ENCODE measurements at regions not wholly inside any gene's neighbourhood (a gene's known extent, or its start where the extent isn't known, plus 50 kb on each side); places are given as distances from the start of the nearest gene placed in this dataset.

DNA sequence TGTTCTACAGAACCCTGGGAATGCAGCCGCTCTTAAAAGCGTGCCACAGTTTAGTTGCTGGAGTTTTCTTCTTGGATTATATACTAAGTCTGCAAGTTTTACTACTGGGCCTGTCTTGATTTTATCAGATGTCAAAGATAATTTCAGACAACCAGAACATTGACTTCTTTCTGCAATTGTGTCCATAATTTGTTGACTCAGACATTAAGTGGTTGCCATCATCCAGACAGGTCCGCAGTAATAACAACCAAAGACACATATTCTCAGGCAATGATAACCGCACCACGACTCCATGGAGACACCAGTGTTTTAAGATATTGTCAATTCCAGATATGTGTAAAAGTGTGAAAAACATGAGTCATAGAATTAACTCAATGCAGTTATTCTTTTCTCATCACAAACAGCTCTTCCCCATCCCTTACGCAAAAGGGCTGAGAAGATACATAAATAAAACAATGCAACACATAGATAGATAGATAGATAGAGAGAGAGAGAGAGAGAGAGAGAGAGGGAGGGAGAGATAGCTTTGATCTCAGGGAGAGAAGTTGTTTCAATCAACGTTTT, 90.4 kb upstream of the FMN2 start:
- DNase-seq = no peak

DNA sequence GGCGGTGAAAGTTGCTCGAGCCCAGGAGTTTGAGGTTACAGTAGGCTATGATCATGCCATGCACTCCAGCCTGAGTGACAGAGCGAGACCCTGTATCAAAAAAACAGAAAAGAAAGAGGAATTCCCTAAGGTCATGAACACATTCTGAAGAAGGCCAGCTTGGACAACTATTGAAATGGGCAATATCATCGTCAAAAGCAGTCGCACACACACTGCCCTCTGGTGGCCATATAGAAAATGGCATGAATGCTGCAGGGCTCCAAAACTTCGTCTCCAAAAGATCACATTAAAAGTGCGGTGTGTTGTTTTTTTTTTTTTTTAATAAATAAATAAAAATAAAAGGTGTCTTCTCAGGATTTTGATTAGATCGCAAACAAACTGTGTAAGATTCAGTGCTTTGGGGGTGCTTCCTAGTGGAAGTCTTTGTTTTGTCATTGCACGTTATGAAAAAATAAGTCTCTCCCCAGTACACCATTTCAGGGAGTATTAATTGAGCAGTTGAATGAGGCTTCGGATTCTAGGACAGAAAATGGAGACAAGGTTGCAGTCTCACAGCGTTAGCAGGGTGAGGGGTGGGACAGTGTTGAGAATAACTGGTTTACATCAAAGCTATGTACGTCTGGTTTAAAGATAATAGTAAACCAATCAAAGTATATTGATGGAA, 87.5 kb upstream of the FMN2 start:
- DNase-seq = no peak

DNA sequence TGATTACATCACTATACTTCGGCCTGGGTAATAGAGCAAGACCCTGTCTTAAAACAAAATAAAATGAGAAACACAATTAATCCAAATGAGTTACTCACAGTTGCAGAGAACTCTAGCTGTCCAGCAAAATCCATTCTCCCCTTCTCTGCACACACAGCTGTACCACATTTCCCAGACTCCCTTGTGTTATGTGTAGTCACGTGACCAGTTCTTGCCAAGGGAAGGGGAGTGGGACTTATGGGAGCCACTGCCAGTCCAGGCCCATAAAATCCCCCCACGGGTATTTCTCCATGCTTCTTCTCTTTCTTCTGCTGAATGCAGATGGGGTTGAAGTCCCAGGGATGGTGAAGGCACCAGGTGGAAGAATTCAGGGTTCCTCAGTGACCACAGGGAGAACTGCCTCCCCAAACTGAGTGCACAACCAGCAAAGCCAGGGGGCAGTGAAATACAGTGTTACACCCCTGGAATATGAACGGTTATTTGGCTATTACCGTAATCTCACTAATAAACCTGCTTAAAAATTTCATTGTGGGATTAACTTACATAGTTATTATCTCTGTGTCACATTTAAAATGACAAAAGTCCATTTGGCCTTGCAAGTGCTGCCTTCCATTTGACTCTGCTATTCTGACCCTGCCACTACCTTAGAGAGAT, 85.6 kb upstream of the FMN2 start:
- no peak for DNase-seq

DNA sequence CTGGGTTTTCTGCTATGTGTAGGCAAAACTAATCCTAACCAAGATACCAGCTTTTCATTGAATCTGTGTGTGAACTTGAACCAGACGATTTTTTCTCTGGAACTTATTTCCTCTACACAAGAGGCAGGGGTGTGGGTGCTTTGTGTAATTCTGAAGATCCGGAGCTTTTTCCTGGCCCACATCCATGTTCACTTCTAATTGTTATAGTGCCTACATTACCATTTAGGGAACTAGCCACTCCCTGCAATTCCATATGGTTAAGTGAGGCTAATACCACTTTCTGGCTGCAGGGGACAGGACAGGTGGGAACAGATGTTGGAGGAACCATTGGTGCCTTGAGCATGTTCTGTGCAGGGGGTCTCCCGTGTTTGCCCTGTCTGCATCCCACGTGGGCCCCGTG, 83.4 kb upstream of the FMN2 start:
- DNase-seq = no peak

DNA sequence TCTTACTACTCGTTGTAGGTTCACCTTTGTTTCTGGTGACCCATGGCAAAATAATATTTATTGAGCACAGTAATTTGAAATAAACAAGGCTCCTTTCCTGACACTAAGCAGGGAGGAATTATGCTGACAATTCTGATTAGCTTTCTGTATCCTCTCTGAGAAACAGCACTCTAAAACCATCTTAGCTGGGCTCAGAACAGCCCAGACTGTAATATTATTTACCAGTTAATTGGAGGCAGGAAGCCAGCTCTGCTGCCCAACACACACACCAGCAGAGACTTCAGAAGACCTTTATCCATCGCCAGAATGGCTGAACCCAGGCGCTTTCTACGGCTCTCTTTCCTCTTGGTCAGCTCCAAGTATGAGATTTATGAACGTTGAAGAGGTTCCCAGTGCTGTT, 77.6 kb upstream of the FMN2 start:
- DNase-seq = no peak

DNA sequence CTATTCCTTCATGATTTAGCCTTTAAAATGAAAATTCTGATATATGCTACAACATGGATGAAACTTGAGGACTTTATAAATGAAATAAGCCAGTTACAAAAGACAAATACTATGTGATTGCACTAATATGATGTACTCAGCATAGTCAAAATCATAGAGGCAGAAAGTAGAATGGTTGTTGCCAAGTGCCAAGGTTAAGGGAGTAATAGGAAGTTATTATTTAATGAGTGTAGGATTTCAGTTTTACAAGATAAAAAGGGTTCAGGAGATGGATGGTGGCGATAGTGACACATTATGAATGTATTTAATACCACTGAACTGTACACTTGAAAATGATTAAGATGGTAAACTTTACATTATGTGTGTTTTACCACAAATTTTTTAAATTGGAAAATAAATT, 73.1 kb upstream of the FMN2 start:
- DNase-seq = no peak

DNA sequence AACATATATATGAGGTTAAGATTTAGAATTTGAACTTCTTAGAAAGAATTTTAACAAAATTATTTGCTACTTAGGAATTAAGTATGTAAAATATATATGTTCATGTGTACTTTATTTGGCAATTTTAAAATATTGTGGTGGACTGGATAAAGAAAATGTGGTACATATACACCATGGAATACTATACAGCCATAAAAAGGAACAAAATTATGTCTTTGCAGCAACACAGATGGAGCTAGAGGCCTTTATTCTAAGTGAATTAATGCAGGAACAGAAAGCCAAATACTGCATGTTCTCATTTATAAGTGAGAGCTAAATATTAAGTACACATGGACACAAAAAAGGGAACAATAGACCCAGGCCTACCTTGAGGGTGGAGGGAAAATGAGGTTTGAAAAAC, 72.2 kb upstream of the FMN2 start:
- DNase-seq = no peak

DNA sequence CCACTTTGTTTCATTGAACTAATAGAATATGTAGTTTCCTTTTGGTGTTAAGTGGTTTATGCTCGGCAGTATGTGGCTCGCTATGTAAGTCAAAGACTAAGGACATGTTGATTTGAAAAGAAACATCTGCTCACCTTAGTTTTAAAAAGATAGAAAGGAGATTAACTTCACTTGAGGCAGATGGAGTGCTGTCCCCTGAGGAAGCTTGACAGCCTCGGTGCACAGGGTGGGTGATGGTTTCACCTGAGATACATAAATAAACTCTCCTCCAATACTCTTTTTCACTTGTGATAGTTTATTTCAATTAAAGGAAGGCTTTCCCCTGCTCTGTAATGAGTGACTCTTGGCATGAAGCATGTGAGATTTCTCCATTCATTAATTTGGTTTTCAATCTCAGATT, 70.8 kb upstream of the FMN2 start:
- DNase-seq = no peak

DNA sequence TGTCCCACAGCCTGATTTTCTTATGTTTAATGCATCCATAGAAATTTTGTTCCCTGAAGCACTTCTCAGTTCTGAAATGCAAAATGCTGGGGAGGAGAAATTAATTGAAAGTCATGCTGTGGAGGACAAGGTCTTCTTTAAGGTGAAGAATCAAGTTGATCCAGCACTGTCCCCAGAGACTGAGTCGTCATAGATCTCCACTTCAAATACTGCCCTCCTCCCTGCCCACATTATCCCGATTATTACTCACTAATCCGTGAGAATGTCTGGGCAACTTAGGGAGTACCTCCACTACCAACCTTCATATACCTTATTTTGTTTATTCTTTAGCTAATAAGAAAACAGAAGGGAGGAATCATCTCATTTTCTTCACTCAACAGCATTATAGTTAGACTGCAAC, 70.0 kb upstream of the FMN2 start:
- DNase-seq = no peak

DNA sequence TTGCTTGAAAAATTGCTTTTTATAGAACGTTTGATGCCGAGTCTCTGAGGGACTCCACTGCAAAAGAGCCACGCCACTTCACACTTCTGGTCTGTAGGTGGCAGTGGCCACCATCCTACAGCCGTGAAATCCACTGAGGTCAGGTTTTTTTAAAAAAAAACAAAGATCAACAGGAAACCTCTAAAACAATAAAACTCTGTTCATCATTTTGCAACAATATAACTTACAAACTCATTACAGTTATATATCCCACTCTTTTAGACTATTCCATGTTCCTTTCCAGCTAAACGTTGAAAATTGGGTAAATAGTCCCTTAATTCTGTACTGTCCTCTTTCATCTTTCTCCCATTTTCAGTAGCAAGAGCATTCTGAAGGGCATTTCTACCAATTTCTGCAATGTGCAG, 64.6 kb upstream of the FMN2 start:
- DNase-seq = no peak

DNA sequence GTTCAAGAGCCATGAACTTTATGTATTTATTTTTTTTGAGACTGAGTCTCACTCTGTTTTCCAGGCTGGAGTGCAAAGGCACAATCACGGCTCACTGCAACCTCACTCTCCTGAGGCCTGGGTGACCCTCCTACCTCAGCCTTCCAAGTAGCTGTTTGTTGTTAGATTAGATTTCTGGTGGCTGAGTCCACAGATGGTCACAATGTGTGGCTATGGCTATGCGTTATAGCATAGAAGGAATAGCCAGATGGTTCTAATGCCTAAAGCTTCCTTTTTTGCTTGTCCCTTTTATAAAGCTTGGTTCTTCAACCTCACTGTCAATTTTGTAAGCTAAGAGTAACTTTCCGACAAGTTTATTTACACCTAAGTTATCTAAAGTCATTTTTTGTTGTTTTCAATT, 62.3 kb upstream of the FMN2 start:
- DNase-seq = no peak

DNA sequence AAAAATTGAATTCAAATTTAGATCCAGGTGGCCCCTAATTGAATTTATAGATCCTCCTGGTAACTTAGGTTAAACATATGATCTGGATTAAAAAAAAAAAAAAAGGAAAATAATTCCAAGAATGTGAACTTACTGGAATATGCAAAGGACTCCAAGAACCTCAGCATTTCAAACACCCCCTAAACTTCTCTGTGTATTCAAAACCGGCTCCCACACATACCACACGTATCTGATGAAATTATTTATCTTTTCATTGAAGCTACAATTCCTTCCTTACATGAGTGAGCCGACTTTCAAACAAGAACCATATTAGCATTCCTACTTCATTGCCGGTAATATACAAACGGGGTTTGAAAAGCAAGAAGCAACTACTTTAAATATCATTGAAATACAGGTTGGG, 61.4 kb upstream of the FMN2 start:
- no peak for DNase-seq

DNA sequence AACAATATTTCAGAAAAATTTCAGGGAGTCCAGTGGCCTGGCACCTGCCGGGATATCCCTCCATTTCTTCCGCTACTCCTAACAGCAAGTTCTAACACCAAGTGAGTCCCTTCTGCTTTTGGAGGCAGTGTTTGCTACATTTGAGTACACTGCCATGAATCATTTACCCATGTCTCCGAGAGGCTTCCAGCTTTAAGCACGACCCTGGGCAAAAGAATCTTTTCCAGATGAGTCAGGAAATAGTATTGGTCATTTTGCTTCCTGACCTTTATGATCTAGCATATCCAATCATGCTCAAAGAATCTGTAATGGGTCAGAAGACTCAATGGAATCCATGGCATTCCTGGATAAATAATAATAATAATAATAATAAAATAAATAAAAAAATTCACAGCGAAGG, 60.7 kb upstream of the FMN2 start:
- no peak for DNase-seq

DNA sequence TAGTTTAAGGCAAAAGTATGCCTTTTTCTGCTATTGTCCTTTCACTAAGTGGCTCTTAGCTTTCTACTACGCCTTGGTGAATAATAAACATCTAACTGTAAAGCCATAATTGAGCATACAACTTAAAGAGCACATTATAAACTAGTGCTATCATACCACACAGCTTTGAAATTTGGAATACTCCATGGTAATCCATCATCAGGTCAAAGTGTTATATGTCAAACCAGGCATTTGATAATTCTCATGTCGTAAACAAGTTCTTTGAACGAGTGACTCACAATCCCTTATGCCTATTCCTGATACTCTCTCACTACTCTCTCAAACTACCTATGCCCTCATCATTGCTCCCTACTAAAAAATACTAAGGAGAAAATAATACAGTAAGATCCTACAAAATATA, 60.3 kb upstream of the FMN2 start:
- no peak for DNase-seq

DNA sequence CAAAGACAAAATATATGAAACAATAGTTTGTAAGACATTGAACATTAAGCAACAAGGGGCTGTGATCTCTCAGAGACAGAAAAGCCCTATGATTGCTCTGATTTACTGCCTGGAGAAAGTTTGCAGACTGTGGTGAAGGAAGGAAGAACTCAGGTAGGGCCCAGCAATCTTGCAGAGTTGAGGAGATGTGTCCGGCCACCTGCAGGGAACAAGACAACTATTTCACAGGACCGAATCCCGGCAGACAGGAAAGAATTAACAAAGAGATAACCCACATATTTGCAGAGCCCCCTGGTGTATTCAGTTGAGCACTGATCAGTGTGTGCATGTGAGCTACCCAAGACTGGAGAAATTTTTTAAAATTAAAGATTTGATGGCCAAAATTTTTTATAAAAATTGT, 58.3 kb upstream of the FMN2 start:
- DNase-seq = no peak

DNA sequence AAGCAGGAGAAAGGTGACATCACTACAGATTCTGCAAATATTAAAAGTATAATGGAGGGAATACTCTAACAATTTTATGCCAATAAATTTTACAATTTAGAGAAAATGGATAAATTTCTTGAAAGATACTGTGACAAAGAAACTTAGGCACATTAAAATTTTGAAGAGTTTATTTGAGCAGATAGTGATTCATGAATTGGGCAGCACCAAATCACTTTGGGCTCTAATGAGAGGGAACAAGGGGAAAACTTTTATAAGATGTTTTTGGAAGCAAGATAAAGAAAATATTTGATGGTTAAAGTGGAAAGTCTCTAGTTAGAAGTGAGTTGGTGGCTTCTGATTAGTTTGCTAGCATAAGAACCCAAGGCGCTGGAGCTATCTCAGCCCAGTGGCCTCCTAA, 55.2 kb upstream of the FMN2 start:
- no peak for DNase-seq
